ENCODE measurements at regions not wholly inside any gene's neighbourhood (a gene's known extent, or its start where the extent isn't known, plus 50 kb on each side); places are given as distances from the start of the nearest gene placed in this dataset.
"Not testable (repeated sequence)": the region's sequence is repeated elsewhere in the genome, so short reads cannot be mapped to it uniquely, and the experiment has no call there.

DNA sequence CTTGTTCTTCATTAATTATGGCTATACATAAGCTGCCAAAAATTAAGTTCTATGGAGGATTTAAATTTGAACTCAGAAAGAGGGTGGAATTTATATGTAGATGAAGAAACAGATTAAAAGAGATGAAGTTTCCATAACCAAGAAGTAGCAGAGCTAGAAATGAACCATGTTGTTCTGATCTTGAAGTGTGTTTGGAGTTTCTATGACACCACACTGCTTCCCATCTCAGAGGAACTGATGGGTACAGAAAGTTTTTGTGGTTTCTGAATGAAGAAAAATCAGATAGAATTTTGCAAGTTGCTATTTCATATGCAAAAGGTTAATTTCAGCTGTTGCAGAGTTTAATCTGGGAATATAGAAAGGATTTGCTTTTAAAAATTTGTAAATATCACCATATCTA lies 710.3 kb downstream of the PDCD6IP start:
- Histone ChIP-seq H3K9ac (ENCODE audit: low read length) (no peak overlapping the region), H3K9me3 (ENCODE audit: insufficient read depth, low read length) (no peaks in the 10 kb centered on the region), H3K36me3 (replicated peaks; ENCODE audit: low read depth, low read length) (no peaks in the 10 kb centered on the region), H2AFZ (ENCODE audit: low read depth, low read length) (no peak overlapping the region), H4K20me1 (ENCODE audit: insufficient read depth, low read length) (no peaks in the 10 kb centered on the region), H3K27me3 (ENCODE audit: low read depth, low read length) (peaks cover 20% of the 10 kb centered on the region), H3K4me2 (ENCODE audit: low read length) (no peak overlapping the region), H3K79me2 (ENCODE audit: low read length) (no peaks in the 10 kb centered on the region), H3K4me3 (ENCODE audit: low read length) (no peak overlapping the region), H3K4me1 (ENCODE audit: low read length) (peaks cover 12% of the 10 kb centered on the region), H3K27ac (ENCODE audit: low read length) (no peak overlapping the region)
- TF ChIP-seq, protein P1, sequence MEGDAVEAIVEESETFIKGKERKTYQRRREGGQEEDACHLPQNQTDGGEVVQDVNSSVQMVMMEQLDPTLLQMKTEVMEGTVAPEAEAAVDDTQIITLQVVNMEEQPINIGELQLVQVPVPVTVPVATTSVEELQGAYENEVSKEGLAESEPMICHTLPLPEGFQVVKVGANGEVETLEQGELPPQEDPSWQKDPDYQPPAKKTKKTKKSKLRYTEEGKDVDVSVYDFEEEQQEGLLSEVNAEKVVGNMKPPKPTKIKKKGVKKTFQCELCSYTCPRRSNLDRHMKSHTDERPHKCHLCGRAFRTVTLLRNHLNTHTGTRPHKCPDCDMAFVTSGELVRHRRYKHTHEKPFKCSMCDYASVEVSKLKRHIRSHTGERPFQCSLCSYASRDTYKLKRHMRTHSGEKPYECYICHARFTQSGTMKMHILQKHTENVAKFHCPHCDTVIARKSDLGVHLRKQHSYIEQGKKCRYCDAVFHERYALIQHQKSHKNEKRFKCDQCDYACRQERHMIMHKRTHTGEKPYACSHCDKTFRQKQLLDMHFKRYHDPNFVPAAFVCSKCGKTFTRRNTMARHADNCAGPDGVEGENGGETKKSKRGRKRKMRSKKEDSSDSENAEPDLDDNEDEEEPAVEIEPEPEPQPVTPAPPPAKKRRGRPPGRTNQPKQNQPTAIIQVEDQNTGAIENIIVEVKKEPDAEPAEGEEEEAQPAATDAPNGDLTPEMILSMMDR (IDR thresholded peaks at IDR 0.05; ENCODE audit: low read depth, low read length) = no peak
- TF ChIP-seq EZH2phosphoT487 (IDR thresholded peaks at IDR 0.05; ENCODE audit: low read depth) = no peak

DNA sequence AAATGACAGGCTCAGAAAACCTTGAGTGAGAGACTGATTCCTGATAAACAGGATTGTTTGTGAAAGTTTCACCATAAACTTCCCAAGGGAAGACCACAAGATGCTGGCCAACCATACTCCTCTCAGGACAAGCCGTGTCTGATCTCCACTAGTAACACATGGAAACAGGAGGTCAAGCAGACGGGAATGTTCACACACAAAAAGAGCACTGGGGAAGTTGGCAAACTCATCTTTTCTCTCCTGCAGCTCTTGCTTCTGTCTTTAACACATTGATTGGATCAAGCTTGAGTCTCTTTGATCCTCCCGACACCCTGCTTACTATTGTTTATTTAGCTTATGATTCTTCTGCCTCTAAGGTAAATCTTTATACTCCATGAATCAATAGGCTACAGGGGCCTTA lies 713.5 kb downstream of the PDCD6IP start:
- Histone ChIP-seq H3K27me3 (ENCODE audit: low read depth, low read length) (peaks cover 20% of the 10 kb centered on the region), H4K20me1 (ENCODE audit: insufficient read depth, low read length) (no peaks in the 10 kb centered on the region), H3K4me1 (ENCODE audit: low read length) (peaks cover 12% of the 10 kb centered on the region), H3K9me3 (ENCODE audit: insufficient read depth, low read length) (no peaks in the 10 kb centered on the region), H3K36me3 (replicated peaks; ENCODE audit: low read depth, low read length) (no peaks in the 10 kb centered on the region), H3K27ac (ENCODE audit: low read length) (no peak overlapping the region), H3K4me3 (ENCODE audit: low read length) (no peak overlapping the region), H3K9ac (ENCODE audit: low read length) (no peak overlapping the region), H3K4me2 (ENCODE audit: low read length) (no peak overlapping the region), H3K79me2 (ENCODE audit: low read length) (no peaks in the 10 kb centered on the region), H2AFZ (ENCODE audit: low read depth, low read length) (no peak overlapping the region)
- TF ChIP-seq, protein P1 (IDR thresholded peaks at IDR 0.05; ENCODE audit: low read depth, low read length) = no peak
- no peak for TF ChIP-seq EZH2phosphoT487 (IDR thresholded peaks at IDR 0.05; ENCODE audit: low read depth)

DNA sequence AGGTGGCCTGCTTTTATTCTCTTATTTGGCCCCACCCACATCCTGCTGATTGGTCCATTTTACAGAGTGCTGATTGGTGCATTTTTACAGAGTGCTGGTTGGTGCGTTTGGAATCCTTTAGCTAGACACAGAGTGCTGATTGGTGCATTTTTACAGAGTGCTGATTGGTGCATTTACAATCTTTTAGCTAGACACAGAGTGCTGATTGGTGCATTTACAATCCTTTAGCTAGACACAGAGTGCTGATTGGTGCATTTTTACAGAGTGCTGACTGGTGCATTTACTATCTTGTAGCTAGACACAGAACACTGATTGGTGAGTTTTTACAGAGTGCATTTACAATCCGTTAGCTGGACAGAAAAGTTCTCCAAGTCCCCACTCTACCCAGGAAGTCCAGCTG lies 720.6 kb downstream of the PDCD6IP start:
- not testable (repeated sequence) for H3K27ac ChIP-seq (ENCODE audit: low read length); H3K27me3 ChIP-seq (ENCODE audit: low read depth, low read length); H3K4me3 ChIP-seq (ENCODE audit: low read length); H3K9ac ChIP-seq (ENCODE audit: low read length); H2AFZ ChIP-seq (ENCODE audit: low read depth, low read length); H3K36me3 ChIP-seq (replicated peaks; ENCODE audit: low read depth, low read length); H3K4me2 ChIP-seq (ENCODE audit: low read length); H3K79me2 ChIP-seq (ENCODE audit: low read length); H3K4me1 ChIP-seq (ENCODE audit: low read length); H4K20me1 ChIP-seq (ENCODE audit: insufficient read depth, low read length); H3K9me3 ChIP-seq (ENCODE audit: insufficient read depth, low read length)

DNA sequence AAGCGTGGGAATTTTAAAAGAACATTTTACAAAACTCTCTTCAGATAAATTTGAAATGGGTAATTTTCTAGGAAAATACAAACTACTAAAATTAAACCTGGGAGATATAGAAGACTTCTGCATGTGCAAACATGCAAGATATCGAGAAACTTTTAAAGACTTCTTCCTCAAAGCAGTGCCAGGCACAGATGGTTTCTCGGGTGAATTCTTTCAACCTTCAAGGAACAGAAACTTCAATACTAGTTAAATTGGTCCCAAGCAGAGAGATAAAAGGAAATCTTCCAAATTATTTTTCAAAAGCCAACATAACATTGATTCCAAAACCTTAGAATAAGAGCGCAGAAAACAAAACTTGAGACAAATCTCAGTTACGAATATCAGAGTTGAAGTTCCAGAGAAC lies 732.7 kb downstream of the PDCD6IP start:
- H3K9ac ChIP-seq (ENCODE audit: low read length) = no peak overlapping the region
- H3K9me3 ChIP-seq (ENCODE audit: insufficient read depth, low read length) = no peaks in the 10 kb centered on the region
- H3K4me1 ChIP-seq (ENCODE audit: low read length) = no peaks in the 10 kb centered on the region
- H3K79me2 ChIP-seq (ENCODE audit: low read length) = no peaks in the 10 kb centered on the region
- no peaks in the 10 kb centered on the region for H3K36me3 ChIP-seq (replicated peaks; ENCODE audit: low read depth, low read length)
- H3K27ac ChIP-seq (ENCODE audit: low read length) = no peak overlapping the region
- no peak overlapping the region for H3K4me3 ChIP-seq (ENCODE audit: low read length)
- TF ChIP-seq, protein P1 (IDR thresholded peaks at IDR 0.05; ENCODE audit: low read depth, low read length) = no peak
- TF ChIP-seq EZH2phosphoT487 (IDR thresholded peaks at IDR 0.05; ENCODE audit: low read depth) = no peak
- no peaks in the 10 kb centered on the region for H4K20me1 ChIP-seq (ENCODE audit: insufficient read depth, low read length)
- H3K27me3 ChIP-seq (ENCODE audit: low read depth, low read length) = no peaks in the 10 kb centered on the region
- H2AFZ ChIP-seq (ENCODE audit: low read depth, low read length) = no peak overlapping the region
- no peak overlapping the region for H3K4me2 ChIP-seq (ENCODE audit: low read length)

DNA sequence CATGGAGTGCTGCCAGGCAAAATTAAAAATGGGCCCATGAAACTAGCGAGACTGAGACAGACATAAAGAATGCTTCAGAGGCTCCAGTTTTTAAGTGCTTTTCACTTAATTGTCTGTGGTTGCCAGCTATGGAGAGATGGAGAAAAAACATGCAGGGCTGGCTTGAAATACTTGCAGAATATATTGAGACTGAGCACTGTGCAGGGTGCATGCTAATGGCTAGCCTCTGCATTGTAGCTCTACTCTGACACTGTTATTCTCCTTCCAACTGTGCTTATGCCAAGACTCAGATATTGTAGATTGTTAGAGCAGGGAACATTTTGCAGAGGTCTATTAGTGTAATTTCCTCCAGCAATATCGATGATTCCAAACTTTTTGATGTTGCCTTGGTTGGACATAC lies 735.0 kb downstream of the PDCD6IP start:
- Histone ChIP-seq H3K27ac (ENCODE audit: low read length) (no peak overlapping the region), H3K9me3 (ENCODE audit: insufficient read depth, low read length) (no peaks in the 10 kb centered on the region), H4K20me1 (ENCODE audit: insufficient read depth, low read length) (no peaks in the 10 kb centered on the region), H3K4me2 (ENCODE audit: low read length) (no peak overlapping the region), H2AFZ (ENCODE audit: low read depth, low read length) (no peak overlapping the region), H3K79me2 (ENCODE audit: low read length) (no peaks in the 10 kb centered on the region), H3K36me3 (replicated peaks; ENCODE audit: low read depth, low read length) (no peaks in the 10 kb centered on the region), H3K9ac (ENCODE audit: low read length) (no peak overlapping the region), H3K4me3 (ENCODE audit: low read length) (no peak overlapping the region), H3K4me1 (ENCODE audit: low read length) (no peaks in the 10 kb centered on the region), H3K27me3 (ENCODE audit: low read depth, low read length) (no peaks in the 10 kb centered on the region)
- TF ChIP-seq, protein P1 (IDR thresholded peaks at IDR 0.05; ENCODE audit: low read depth, low read length) = no peak
- no peak for TF ChIP-seq EZH2phosphoT487 (IDR thresholded peaks at IDR 0.05; ENCODE audit: low read depth)
